GM18517 (cell line): ENCODE measurements at regions not wholly inside any gene's neighbourhood (a gene's known extent, or its start where the extent isn't known, plus 50 kb on each side); places are given as distances from the start of the nearest gene placed in this dataset.

Experiments
- ATAC-seq: cut with Tn5 transposase; IDR thresholded peaks from one replicate; pipeline ENCODE4 v1.9.1; 2021; ENCODE audit warnings: mild to moderate bottlenecking, moderate library complexity; ENCODE audit not compliant: unreplicated experiment

GRCh38 chr16:76162046-76162445 is 115.2 kb upstream of the CNTNAP4 start:
- ATAC-seq: no peak

- no peak for ATAC-seq
Measured at GRCh38 chr16:76164970-76165558, 112.1 kb upstream of the CNTNAP4 start.

GRCh38 chr16:76175718-76176117 is 101.5 kb upstream of the CNTNAP4 start:
- no peak for ATAC-seq

DNA sequence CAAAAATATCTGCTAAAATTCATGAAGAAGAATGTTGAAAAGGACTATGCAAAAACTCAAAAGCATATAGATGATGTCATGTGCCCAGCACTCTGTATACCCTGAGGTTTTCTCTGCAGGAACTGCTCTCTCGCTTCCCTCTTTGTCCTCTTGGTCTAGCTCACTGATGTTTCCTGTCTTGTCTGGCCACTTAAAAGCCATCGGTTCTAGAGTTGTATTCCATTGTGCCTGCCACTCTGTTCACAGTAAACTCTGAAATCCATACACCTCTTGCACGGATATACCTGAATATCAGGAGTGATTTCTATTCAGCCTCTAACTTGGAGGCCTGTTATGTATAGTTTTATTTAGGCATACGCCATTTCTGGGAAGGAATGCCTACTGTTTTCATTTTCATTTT is 101.0 kb upstream of the CNTNAP4 start:
- peak; percentile 78 for ATAC-seq

- no peak for ATAC-seq
Measured at GRCh38 chr16:76176616-76177015, 100.6 kb upstream of the CNTNAP4 start.

GRCh38 chr16:76182041-76182635 is 95.1 kb upstream of the CNTNAP4 start:
- ATAC-seq: no peak

GRCh38 chr16:76183647-76184046 is 93.6 kb upstream of the CNTNAP4 start:
- no peak for ATAC-seq

GRCh38 chr16:76190057-76190456 is 87.1 kb upstream of the CNTNAP4 start:
- no peak for ATAC-seq

- ATAC-seq: no peak
Measured at GRCh38 chr16:76190480-76190879, 86.7 kb upstream of the CNTNAP4 start.

DNA sequence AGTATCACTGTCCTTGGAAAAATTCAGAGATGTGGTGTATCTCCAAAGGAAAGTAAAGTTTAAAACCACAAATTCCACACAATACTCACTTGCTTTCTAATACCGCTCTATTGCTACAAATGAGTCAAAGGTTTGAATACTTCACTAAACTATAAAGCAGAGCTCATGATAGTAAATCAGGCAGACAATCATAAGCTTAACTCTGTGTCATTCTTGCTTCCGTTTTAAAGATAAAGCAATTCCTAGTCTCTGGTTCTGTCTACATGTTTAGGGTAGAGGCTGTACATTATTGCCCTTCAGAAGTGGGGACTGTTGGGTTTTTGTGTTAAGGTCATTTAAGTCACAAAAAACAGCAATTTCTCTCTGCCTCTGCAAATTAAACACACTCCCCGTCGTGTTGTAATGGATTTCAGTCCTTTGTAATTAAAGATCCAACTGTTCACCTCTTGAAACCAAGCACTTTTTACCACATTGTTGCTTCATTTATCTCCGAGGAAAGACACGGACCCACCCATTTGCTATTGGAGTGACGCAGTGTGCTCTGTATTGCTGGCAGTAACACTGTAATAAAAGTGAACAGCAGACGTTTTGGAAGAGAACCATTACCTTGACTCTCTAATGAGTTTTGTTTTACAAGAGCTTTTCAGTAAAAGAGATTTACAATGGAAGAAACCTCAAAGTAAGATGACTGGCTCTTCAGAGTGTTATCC is 83.1 kb upstream of the CNTNAP4 start:
- no peak for ATAC-seq

GRCh38 chr16:76194616-76195015 is 82.6 kb upstream of the CNTNAP4 start:
- ATAC-seq: no peak

DNA sequence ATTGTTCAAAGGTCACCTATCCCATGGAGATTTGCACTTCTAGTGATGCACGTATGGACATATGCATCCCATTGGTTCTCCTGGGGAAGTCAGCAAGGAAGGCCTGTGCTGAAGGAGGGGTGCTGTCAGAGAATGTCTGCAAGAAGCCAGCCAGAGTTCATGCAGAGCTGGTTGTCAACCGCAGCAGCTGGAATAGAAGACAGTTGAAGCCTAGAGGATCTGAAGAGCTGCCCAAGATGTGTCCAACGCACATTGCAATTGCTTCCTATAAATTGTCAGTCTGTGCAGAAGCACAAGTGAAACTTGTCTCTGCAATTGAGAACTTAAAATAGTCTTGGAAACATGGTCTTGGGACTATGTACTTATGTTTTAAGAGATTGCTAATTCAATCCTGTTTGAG is 82.1 kb upstream of the CNTNAP4 start:
- ATAC-seq: no peak

GRCh38 chr16:76195648-76196047 is 81.6 kb upstream of the CNTNAP4 start:
- ATAC-seq: no peak

DNA sequence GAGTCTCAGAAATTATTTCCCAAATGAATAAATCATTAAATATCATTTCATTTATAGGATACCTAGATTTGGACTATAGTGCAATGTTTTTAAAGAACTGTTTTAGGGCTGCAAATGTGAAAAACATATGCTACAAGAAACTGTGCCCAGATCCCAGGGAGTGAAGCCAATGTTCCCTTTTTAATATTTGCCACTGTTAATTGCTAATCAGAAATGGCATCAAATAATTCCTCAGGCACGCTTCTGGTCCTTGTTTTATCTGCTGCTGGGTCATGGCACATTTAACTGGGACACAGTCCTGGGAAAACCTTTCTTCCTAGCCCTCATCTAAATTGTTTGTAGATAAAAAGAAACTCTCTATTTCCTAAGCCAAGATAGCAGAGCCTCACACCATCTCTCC is 79.3 kb upstream of the CNTNAP4 start:
- no peak for ATAC-seq

GRCh38 chr16:76199681-76200220 is 77.5 kb upstream of the CNTNAP4 start:
- no peak for ATAC-seq

- ATAC-seq: no peak
Measured at GRCh38 chr16:76201385-76201784, 75.8 kb upstream of the CNTNAP4 start.

DNA sequence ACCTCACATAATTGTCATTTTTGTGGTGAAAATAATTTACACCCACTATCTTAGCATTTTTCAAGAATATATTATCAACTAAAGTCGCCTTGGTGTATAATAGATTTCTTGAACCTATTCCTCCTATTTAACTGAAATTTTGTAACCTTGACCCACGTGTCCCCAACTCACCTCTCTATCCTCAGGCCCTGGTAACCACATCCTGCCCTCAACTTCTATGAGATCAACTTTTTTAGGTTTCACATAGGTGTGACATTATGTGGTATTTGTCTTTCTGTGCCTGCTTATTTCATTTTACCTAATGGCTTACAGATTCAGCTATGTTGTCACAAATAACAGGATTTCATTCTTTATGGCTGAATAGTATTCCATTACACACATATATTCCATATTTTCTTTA is 73.0 kb upstream of the CNTNAP4 start:
- ATAC-seq: peak; percentile 55

DNA sequence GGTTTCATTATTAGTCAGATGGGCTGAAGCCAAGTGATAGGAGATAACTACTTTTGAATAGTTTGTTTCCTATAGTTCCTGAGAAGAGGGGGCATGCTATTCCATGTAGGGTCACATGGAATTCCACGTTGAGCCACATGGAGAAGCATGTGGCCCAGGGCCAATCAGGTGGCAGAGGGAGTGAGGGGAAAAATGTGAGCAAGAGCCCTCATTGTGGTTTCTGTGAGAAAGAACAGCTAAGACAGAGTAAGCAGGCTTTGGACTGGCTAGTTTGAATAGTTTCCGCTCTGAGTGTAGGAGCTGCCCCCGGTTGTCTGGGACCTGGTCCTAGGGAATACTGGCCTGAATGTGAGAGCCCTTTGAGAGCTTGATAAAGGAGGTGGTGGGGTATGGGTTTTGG is 69.9 kb upstream of the CNTNAP4 start:
- no peak for ATAC-seq

DNA sequence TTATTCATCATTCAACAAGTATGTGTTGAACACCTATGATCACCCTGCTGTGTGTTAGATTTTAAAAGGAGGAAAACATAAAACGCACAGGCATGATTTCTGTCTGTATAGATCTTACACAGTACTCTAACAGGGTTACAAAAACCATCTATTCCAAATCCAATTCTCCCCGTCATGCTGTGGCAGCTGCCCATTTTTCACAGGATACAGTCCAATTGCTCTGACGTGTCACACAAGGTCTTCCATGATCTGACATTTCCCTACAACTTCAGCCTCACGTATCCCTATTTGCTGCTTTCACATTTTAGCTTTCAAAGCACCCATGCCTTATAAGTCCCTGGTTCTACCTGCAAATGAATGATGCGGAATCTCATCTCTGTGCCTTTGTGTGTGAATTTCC is 67.0 kb upstream of the CNTNAP4 start:
- no peak for ATAC-seq

GRCh38 chr16:76213860-76214259 is 63.3 kb upstream of the CNTNAP4 start:
- ATAC-seq: no peak

DNA sequence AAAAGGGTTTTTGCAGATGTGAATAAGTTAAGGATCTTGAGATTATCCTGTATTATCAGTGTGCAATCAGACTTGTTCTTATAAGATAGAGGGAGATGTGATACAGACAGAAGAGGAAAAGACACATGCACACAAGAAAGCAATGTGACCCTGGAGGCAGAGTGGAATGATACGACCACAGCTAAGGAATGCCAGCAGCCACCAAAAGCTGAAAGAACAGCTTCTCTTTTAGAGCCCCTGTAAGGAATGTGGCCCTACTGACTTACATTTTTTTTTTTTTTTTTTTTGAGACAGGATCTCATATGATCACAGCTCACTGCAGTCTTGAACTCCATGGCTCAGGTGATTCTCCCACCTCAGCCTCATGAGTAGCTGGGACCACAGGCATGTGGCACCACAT is 62.3 kb upstream of the CNTNAP4 start:
- ATAC-seq: no peak

GRCh38 chr16:76222087-76222486 is 55.1 kb upstream of the CNTNAP4 start:
- no peak for ATAC-seq
